Right lobe of liver (tissue), 4 donors: ENCODE measurements at regions not wholly inside any gene's neighbourhood (a gene's known extent, or its start where the extent isn't known, plus 50 kb on each side); places are given as distances from the start of the nearest gene placed in this dataset.

ENCODE experiments used
- POLR2A ChIP-seq: fragments of 450-650 bp; IDR thresholded peaks from one replicate; pipeline ENCODE4 v1.6.1; 2017; ENCODE audit warnings: antibody characterized with exemption, mild to moderate bottlenecking
- TF ChIP-seq, protein P1 (sequence below), 4 donors: fragments of 200-600 bp in 3 of 4; fragments of 450-650 bp in 1 of 4; IDR thresholded peaks; one replicate each; pipeline versions ENCODE4 v1.5.1 to v1.8.0; 2016 to 2022; ENCODE audit warnings: antibody characterized with exemption in 4 of 4, mild to moderate bottlenecking in 2 of 4
- donor health status: DM: no; HTN: no; CAD: no.
- donor health status: DM: no; HTN: no; CAD: no.
- donor health status: DM: no; HTN: yes; CAD: no.

DNA sequence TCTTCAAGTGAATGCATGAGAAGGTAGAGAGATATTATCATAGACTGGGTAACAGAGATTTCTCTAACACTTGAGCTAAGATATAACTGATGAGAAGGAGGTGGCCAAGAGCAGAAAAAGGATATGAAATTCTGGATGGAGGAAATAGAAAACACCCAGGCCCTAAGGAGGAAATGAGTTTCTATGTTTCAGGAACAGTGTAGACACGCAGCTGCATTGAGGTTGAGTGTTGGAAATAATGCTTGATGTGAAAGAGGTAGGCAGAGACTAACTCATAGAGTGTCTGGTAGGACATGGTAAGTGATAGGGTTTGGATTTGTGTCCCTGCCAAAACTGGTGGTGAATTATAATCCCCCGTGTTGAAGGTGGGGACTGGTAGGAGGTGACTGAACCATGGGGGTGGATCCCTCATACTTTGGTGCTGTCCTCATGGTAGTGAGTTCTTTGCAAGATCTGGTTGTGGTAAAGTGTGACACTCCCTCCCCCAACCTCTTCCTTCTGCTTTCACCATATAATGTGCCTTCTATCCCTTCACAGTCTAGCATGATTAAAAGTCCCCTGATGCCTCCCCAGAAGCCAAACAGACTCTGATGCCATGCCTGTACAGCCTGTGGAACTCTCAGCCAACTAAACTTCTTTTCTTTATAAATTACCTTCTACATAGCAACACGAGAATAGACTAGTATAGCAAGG is 787.3 kb downstream of the EDEM1 start:
- TF ChIP-seq, protein P1, sequence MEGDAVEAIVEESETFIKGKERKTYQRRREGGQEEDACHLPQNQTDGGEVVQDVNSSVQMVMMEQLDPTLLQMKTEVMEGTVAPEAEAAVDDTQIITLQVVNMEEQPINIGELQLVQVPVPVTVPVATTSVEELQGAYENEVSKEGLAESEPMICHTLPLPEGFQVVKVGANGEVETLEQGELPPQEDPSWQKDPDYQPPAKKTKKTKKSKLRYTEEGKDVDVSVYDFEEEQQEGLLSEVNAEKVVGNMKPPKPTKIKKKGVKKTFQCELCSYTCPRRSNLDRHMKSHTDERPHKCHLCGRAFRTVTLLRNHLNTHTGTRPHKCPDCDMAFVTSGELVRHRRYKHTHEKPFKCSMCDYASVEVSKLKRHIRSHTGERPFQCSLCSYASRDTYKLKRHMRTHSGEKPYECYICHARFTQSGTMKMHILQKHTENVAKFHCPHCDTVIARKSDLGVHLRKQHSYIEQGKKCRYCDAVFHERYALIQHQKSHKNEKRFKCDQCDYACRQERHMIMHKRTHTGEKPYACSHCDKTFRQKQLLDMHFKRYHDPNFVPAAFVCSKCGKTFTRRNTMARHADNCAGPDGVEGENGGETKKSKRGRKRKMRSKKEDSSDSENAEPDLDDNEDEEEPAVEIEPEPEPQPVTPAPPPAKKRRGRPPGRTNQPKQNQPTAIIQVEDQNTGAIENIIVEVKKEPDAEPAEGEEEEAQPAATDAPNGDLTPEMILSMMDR (IDR thresholded peaks at IDR 0.05), result no peak
- TF ChIP-seq POLR2A, result no peak
